NCI-H1417 treated with DMSO at 0.1 percent for 48 hours (cell line): ENCODE measurements at regions not wholly inside any gene's neighbourhood (a gene's known extent, or its start where the extent isn't known, plus 50 kb on each side); places are given as distances from the start of the nearest gene placed in this dataset.
"Not testable (repeated sequence)": the region's sequence is repeated elsewhere in the genome, so short reads cannot be mapped to it uniquely, and the experiment has no call there.

Experiments used
- DNase-seq: peaks from one replicate; lab custom pipeline; 2025; lab: John Stamatoyannopoulos, UW

- DNase-seq, result no peak
Observed at GRCh38 chr11:7143908-7144307, 55.1 kb downstream of the RBMXL2 start.

- DNase-seq, result not testable (repeated sequence)
Observed at GRCh38 chr11:7150104-7150503, 61.3 kb downstream of the RBMXL2 start.

GRCh38 chr11:7154881-7155361, 66.1 kb downstream of the RBMXL2 start:
- no peak for DNase-seq

GRCh38 chr11:7160814-7161489, 72.2 kb downstream of the RBMXL2 start:
- no peak for DNase-seq

- no peak for DNase-seq
Observed at GRCh38 chr11:7165911-7166310, 77.1 kb downstream of the RBMXL2 start.

- DNase-seq, result no peak
Observed at GRCh38 chr11:7167976-7168740, 79.4 kb downstream of the RBMXL2 start.

GRCh38 chr11:7168741-7168990, 79.9 kb downstream of the RBMXL2 start:
- no peak for DNase-seq

GRCh38 chr11:7170431-7170830, 81.3 kb upstream of the SYT9 start:
- DNase-seq, result no peak

GRCh38 chr11:7175007-7175406, 76.7 kb upstream of the SYT9 start:
- DNase-seq, result no peak

- no peak for DNase-seq
Observed at GRCh38 chr11:7186190-7186589, 65.5 kb upstream of the SYT9 start.

- no peak for DNase-seq
Observed at GRCh38 chr11:7186676-7187075, 65.0 kb upstream of the SYT9 start.

- DNase-seq, result not testable (repeated sequence)
Observed at GRCh38 chr11:7192785-7193184, 58.9 kb upstream of the SYT9 start.

- DNase-seq, result peak; percentile 33
Observed at GRCh38 chr11:7196396-7197146, 55.1 kb upstream of the SYT9 start.

- DNase-seq, result no peak
Observed at GRCh38 chr11:7197469-7197868, 54.2 kb upstream of the SYT9 start.
